Suprapubic skin (tissue), 4 donors: ENCODE measurements at regions not wholly inside any gene's neighbourhood (a gene's known extent, or its start where the extent isn't known, plus 50 kb on each side); places are given as distances from the start of the nearest gene placed in this dataset.

Experiments used
- CTCF ChIP-seq, 2 donors: fragments of 200-600 bp in 1 of 2; fragments of 450-650 bp in 1 of 2; sonication (generic) in 1 of 2; IDR thresholded peaks; one replicate each; pipeline ENCODE4 v1.5.1; 2016 to 2019; ENCODE audit warnings: antibody characterized with exemption in 2 of 2, mild to moderate bottlenecking in 1 of 2, moderate library complexity in 1 of 2
- EP300 ChIP-seq: sonication (generic); formaldehyde crosslinking; IDR thresholded peaks from one replicate; pipeline ENCODE4 v1.6.1; 2017; ENCODE audit warnings: antibody characterized with exemption
- POLR2A ChIP-seq, 2 donors: fragments of 450-650 bp; IDR thresholded peaks; one replicate each; pipeline ENCODE4 v1.6.1; 2017; ENCODE audit warnings: antibody characterized with exemption in 2 of 2, mild to moderate bottlenecking in 2 of 2, moderate library complexity in 2 of 2
- POLR2AphosphoS5 ChIP-seq, 3 donors: sonication (generic); formaldehyde crosslinking; IDR thresholded peaks; one replicate each; pipeline ENCODE4 v1.6.1; 2017; ENCODE audit warnings: antibody characterized with exemption in 3 of 3

- TF ChIP-seq POLR2A (IDR thresholded peaks at IDR 0.05), result no peak
- no peak for TF ChIP-seq CTCF (IDR thresholded peaks at IDR 0.05)
- TF ChIP-seq EP300, result no peak
- TF ChIP-seq POLR2AphosphoS5 (IDR thresholded peaks at IDR 0.05), result no peak
These were observed 158.4 kb upstream of the TPRG1 start for GRCh38 chr3:189013224-189013888.
